Mucosa of rectum (tissue), 2 donors: ENCODE measurements at regions not wholly inside any gene's neighbourhood (a gene's known extent, or its start where the extent isn't known, plus 50 kb on each side); places are given as distances from the start of the nearest gene placed in this dataset.
"Not testable (repeated sequence)": the region's sequence is repeated elsewhere in the genome, so short reads cannot be mapped to it uniquely, and the experiment has no call there.

Experiments used
- H3K27ac ChIP-seq, 2 donors: one replicate each; pipeline ENCODE4 v1.7.0; 2013; ENCODE audit warnings: inconsistent platforms in 2 of 2, low read depth in 2 of 2, low read length in 2 of 2
- H3K27me3 ChIP-seq, 2 donors: one replicate each; pipeline ENCODE4 v1.7.0; 2013; ENCODE audit warnings: low read length in 2 of 2; ENCODE audit not compliant: control insufficient read depth in 2 of 2, insufficient read depth in 2 of 2
- H3K36me3 ChIP-seq, 2 donors: one replicate each; pipeline ENCODE4 v1.7.0; 2013; ENCODE audit warnings: low read length in 2 of 2; ENCODE audit not compliant: control insufficient read depth in 2 of 2, insufficient read depth in 2 of 2
- H3K4me1 ChIP-seq, 2 donors: one replicate each; pipeline ENCODE4 v1.7.0; 2013; ENCODE audit warnings: low read length in 2 of 2, mild to moderate bottlenecking in 1 of 2; ENCODE audit not compliant: control insufficient read depth in 2 of 2, insufficient read depth in 2 of 2
- H3K4me3 ChIP-seq, 2 donors: one replicate each; pipeline ENCODE4 v1.7.0; 2013; ENCODE audit warnings: low read length in 2 of 2
- H3K9ac ChIP-seq, 2 donors: one replicate each; pipeline ENCODE4 v1.7.0; 2013; ENCODE audit warnings: low read length in 2 of 2, low read depth in 1 of 2, mild to moderate bottlenecking in 1 of 2
- H3K9me3 ChIP-seq, 2 donors: one replicate each; pipeline ENCODE4 v1.7.0; 2013; ENCODE audit warnings: low read length in 2 of 2; ENCODE audit not compliant: control insufficient read depth in 2 of 2
- donor health status: healthy.
- donor health status: Normal muscosa, but diverticular disease.

DNA sequence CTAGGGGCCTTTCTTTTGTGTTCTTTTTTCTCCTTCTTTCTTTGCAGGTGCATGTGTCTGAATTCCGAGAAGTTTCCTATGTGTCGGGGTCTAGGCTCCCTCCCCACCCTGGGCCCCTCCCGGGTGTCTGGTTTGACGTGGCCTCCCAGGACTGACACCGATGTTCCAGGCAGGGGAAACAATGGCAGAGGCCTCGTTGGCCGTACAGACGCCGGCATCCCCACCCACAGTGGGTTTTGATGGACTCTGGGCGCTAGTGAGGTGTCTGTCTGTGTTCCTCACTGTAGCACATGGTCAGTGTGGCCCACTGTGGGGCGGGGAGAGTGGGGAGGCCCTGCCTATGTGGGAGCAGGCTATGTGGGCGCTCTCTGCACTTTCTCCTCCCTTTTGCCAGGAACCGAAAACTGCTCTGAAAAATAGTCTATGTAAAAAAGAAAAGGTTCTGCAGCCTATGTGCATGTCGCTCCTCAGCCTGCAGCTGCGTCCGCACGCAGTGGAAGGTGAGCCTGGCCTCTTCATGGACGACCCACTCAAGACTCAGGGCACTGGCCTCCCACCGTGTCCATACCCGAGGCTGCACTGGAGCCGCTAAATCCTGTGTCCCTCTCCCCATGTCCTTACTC, 90.9 kb upstream of the ASB18 start:
- H3K27me3 ChIP-seq, result no peaks in the 10 kb centered on the region
- no peaks in the 10 kb centered on the region for H3K4me1 ChIP-seq
- no peaks in the 10 kb centered on the region for H3K9me3 ChIP-seq
- no peak overlapping the region for H3K9ac ChIP-seq
- no peak overlapping the region for H3K4me3 ChIP-seq
- no peaks in the 10 kb centered on the region for H3K36me3 ChIP-seq
- no peak overlapping the region for H3K27ac ChIP-seq

DNA sequence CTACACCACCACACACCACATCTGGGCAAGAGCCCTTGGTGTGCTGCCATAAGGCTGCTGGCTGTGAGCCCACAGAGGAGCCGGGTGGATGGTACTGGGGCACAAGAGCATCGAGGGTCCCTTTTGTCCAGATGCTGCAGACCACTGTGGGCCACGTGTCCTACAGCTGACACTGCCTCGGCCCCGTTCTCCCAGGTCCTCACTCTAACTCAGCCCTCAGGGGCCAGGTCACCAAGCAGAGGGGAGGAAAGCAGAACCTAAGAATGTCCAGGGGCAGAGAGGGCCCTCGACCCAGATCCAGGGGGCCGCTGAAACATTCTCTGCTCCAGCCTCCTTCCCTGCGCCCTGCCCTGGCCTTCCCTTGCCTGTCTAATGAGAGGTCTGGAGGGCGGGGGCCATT, 91.7 kb upstream of the ASB18 start:
- no peaks in the 10 kb centered on the region for H3K36me3 ChIP-seq

DNA sequence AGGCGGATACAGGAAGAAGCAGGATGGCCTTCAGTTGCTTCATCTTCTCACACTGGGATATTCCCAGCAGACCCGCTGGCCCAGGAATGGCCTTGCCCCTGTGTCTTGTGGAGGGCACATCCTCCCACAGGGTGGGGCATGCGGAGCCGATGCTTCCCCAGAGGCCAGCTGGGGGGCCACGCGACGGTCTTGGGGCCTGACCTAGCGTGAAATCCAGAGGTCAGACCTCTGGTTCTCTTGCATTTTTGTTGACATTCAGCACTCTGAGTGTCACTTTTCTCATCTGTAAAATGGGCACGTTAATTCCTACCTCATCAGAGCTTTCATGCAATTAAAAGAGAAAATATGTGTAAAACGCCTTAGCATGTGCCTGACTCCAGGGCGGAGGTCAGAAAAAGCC, 92.1 kb upstream of the ASB18 start:
- H3K27me3 ChIP-seq, H3K9me3 ChIP-seq, H3K4me1 ChIP-seq, H3K27ac ChIP-seq, H3K36me3 ChIP-seq, H3K9ac ChIP-seq, H3K4me3 ChIP-seq: not testable (repeated sequence)

More for the DNA sequence above, 91.7 kb upstream of the ASB18 start:
- Histone ChIP-seq H3K9ac (no peak overlapping the region), H3K9me3 (no peaks in the 10 kb centered on the region), H3K27ac (no peak overlapping the region), H3K27me3 (no peaks in the 10 kb centered on the region), H3K4me1 (no peaks in the 10 kb centered on the region), H3K4me3 (no peak overlapping the region)

DNA sequence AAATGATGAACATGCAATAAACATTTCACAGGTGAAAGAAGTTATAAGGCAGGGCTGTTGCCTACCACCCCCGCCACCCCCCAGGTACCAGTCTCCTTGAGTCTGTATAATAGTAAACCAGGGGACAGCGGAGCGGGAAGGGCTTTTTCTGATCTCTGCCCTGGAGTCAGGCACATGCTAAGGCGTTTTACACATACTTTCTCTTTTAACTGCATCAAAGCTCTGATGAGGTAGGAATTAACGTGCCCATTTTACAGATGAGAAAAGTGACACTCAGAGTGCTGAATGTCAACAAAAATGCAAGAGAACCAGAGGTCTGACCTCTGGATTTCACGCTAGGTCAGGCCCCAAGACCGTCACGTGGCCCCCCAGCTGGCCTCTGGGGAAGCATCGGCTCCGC, 94.3 kb upstream of the ASB18 start:
- not testable (repeated sequence) for H3K36me3 ChIP-seq, H3K27me3 ChIP-seq, H3K9ac ChIP-seq, H3K4me1 ChIP-seq, H3K9me3 ChIP-seq, H3K27ac ChIP-seq, H3K4me3 ChIP-seq

DNA sequence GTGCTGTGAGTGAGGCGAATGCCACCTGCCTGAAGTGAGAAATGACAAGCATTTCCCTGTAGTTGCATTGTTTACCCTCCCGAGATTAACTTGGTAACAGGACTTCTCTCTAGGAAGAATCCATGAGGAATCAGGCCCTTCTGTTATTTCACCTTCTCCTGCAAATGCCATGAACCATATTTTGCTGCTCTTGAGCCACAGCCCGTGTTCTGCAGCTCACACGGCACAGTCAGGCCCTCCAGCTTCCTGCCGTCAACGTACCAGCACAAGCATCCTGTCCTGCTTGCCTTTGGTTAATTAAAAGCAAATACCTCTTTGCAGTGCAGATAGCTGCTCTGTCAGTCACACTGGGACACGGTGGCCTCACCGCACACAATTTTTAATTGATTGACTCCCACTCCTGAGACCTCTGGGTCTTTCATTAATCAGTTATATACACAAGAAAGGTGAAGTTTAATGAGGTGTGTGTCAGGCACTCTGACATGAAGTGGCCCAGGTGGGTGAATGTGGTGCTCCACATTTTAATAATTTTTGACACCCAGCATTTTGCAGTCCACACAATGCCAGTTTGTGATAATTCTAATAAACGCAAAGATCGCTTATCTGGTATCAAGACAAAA, 95.3 kb upstream of the ASB18 start:
- H3K36me3 ChIP-seq, result no peaks in the 10 kb centered on the region
- H3K9ac ChIP-seq, result no peak overlapping the region
- no peaks in the 10 kb centered on the region for H3K27me3 ChIP-seq
- no peaks in the 10 kb centered on the region for H3K4me1 ChIP-seq
- H3K4me3 ChIP-seq, result no peak overlapping the region
- H3K27ac ChIP-seq, result no peak overlapping the region
- H3K9me3 ChIP-seq, result no peaks in the 10 kb centered on the region

DNA sequence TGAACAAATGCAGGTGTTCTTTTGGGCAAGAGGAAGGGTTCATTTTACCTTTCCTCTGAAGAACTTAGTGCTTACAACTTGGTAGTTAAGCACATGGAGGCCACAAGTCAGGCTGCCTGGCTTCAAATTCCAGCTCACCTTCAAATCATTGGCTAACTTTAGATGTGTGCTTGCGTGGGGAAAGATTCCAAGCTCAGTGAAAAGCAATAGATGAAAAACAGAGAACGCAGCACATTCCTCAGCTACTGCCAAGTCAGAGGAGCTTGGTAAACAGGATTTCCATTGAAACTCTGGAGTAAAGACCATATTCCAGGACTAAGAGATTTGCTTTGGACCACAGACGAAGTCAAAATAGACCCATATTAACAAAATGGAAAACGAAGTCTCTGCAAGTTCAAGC, 96.3 kb upstream of the ASB18 start:
- Histone ChIP-seq H3K9me3 (no peaks in the 10 kb centered on the region), H3K36me3 (no peaks in the 10 kb centered on the region), H3K27ac (no peak overlapping the region), H3K4me1 (no peaks in the 10 kb centered on the region), H3K4me3 (no peak overlapping the region), H3K9ac (no peak overlapping the region), H3K27me3 (no peaks in the 10 kb centered on the region)

DNA sequence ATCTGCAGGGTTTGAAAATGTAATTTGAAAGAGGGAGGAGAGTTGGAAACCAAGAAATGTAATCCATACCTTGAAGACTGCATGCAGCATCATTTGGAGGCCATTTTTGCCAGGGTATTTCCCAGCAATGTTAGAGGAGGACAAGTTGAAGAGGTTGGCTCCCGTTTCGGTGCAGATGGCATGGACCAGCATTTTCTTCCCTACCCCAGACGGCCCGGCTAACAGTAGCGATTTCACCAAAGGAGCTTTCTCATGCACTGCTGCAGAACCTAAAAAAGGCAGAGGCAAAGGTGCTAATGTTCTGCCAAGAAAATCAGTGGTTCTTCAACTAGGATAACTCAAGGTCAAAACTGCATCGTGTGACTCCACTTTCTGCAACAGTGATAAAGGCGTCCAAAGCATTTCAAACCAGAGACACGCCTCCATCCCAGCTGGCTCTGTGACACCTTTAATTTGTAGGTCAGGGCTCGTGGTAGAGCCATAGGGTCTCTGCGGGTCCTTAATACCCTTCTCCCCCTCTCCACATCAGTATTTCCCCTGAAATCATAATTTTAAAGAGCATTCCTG, 99.6 kb upstream of the ASB18 start:
- Histone ChIP-seq H3K27me3 (no peaks in the 10 kb centered on the region), H3K9ac (no peak overlapping the region), H3K4me3 (no peak overlapping the region), H3K27ac (no peak overlapping the region), H3K9me3 (no peaks in the 10 kb centered on the region), H3K36me3 (no peaks in the 10 kb centered on the region), H3K4me1 (no peaks in the 10 kb centered on the region)

DNA sequence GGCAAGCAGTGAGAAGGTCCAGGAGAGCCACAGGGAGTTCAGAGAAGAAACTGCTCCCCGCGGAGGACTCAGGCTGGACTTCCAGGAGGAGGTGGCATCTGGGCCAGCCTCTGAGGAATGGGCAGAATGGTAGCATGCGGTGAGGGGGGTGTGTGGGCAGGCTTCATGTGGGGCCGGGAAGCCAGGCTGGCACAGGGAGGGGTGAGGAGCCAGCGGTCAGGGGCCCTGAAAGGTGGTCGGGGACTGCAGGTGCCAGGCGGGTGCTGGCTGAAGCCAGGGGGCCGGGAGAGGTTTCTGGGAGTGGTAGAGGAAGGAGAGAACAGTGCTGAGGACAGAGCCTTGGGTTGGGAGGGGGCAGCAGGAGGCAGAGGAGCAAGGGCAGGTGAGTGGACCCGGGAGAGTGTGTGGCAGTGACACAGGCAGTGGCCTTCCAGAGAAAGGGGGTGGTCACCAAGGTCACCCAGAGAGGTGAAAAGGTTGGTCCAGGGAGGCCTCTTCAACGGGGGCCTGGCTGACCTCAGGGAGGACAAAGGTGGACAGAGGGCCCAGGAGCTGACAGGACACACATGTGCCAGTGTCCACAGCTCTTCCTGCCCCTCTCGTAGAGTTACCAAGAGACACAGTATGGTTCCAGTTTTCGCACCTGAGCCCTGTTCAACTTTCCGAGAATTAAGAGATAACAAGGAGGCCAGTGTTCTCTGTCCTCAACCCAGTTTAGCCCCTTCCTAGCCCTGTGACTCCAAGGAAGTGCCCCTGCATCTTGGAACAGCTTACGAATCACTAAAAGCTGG, 101.2 kb upstream of the ASB18 start:
- peaks cover 3 to 9% of the 10 kb centered on the region in 2 donors for H3K27me3 ChIP-seq
- H3K36me3 ChIP-seq, result no peaks in the 10 kb centered on the region
- no peak overlapping the region for H3K4me3 ChIP-seq
- H3K4me1 ChIP-seq, result no peaks in the 10 kb centered on the region
- H3K27ac ChIP-seq, result no peak overlapping the region
- no peak overlapping the region for H3K9ac ChIP-seq
- no peaks in the 10 kb centered on the region for H3K9me3 ChIP-seq

DNA sequence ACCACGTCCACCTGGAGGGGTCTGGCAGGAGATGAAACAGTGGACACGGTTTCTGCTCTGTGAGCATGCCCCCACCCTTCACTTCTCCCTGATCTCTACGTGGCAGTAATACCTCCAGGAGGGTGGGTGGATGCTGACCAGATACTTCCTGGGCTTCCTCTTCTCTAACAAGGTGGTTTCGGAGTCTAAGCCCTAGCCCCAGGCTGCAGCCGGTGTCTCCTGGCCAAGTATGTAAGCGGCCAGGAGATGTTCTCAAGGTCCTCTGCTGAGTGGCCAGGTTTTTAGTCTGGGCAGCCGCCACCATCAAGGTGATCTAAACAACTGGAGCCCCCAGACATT, 101.8 kb upstream of the ASB18 start:
- H3K27ac ChIP-seq, result no peak overlapping the region
- no peaks in the 10 kb centered on the region for H3K36me3 ChIP-seq
- H3K27me3 ChIP-seq, result peaks cover 3 to 9% of the 10 kb centered on the region in 2 donors
- no peaks in the 10 kb centered on the region for H3K4me1 ChIP-seq
- no peak overlapping the region for H3K9ac ChIP-seq
- no peaks in the 10 kb centered on the region for H3K9me3 ChIP-seq
- H3K4me3 ChIP-seq, result no peak overlapping the region

DNA sequence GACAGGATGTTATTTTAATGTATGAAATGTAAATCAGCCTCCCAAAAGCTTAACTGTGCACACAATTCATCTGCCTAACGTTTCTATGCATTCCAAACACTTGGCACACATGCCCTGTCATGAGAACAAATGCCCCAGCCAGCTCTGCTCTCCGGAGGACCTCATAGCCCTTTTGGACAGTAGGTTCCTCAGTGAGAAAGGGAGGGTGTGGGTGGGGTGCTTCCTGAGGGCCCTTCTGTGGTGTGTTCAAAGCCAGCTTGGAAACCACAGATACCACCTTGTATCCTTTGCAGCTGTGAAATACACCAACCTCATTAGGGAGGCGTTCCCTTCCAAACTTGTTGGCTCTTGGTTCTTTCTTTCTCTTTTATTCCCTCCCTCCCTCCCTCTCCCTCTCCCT, 102.2 kb upstream of the ASB18 start:
- no peaks in the 10 kb centered on the region for H3K9me3 ChIP-seq
- no peak overlapping the region for H3K9ac ChIP-seq
- H3K36me3 ChIP-seq, result no peaks in the 10 kb centered on the region
- peaks cover 3 to 9% of the 10 kb centered on the region in 2 donors for H3K27me3 ChIP-seq
- no peak overlapping the region for H3K27ac ChIP-seq
- H3K4me1 ChIP-seq, result no peaks in the 10 kb centered on the region
- no peak overlapping the region for H3K4me3 ChIP-seq
